ENCODE measurements at regions not wholly inside any gene's neighbourhood (a gene's known extent, or its start where the extent isn't known, plus 50 kb on each side); places are given as distances from the start of the nearest gene placed in this dataset.

GRCh38 chr21:32094804-32095203 lies 184.0 kb downstream of the MIS18A start:
- peaks cover 0 to 3% (median 0%) of the 10 kb centered on the region in 3 experiments; a peak in 1 of 7 replicates for H3K36me3 Mint-ChIP-seq (ENCODE audit: insufficient read depth in 1 of 3, low read depth in 3 of 3)
- no peaks in the 10 kb centered on the region for H3K23me2 ChIP-seq (ENCODE audit: insufficient read length, low read depth, low read length, poor library complexity, severe bottlenecking)
- H2AFZ ChIP-seq (ENCODE audit: low read length): no peak overlapping the region
- H3T11ph ChIP-seq (ENCODE audit: low read length): no peak overlapping the region
- no peak overlapping the region for H2BK5ac ChIP-seq (ENCODE audit: insufficient read length, low read length)
- no peak overlapping the region for H3K23ac ChIP-seq (ENCODE audit: insufficient read length, low read depth, low read length)
- H2AK5ac ChIP-seq (ENCODE audit: insufficient read length, low read length): no peak overlapping the region
- H4K20me1 ChIP-seq (ENCODE audit: control insufficient read depth, insufficient read depth, insufficient read length): no peaks in the 10 kb centered on the region
- no CpG with 5 or more reads among the region's 2 CpGs for WGBS (ENCODE audit: extremely low coverage, insufficient read length, low lambda C conversion rate)
- no peaks in the 10 kb centered on the region for H3K79me1 ChIP-seq (ENCODE audit: insufficient read depth, low read depth, low read length, poor library complexity, severe bottlenecking)
- peaks cover 5 to 16% of the 10 kb centered on the region in 2 experiments for H3K4me1 Mint-ChIP-seq
- DNase-seq: peak; percentile 45
- H3K79me2 ChIP-seq (ENCODE audit: insufficient read depth, low read length): no peaks in the 10 kb centered on the region
- no peak overlapping the region for H2BK120ac ChIP-seq (ENCODE audit: low read depth, low read length, poor library complexity, severe bottlenecking)
- no peak overlapping the region for H3K27ac ChIP-seq (ENCODE audit: insufficient read length, low read depth, low read length)
- H3K4ac ChIP-seq (ENCODE audit: low read depth, low read length): no peak overlapping the region
- H3K27me3 Mint-ChIP-seq (ENCODE audit: low read depth): peaks cover 8% of the 10 kb centered on the region
- no peak overlapping the region for H4K8ac ChIP-seq (replicated peaks; ENCODE audit: insufficient read length, low read depth, low read length)
- no peak overlapping the region; a peak in 1 of 7 replicates for H3K27ac Mint-ChIP-seq
- no peak overlapping the region for H4K5ac ChIP-seq (ENCODE audit: insufficient read length, low read depth, low read length)
- H3K9me3 Mint-ChIP-seq: peaks cover 5% of the 10 kb centered on the region in 2 experiments
- no peak overlapping the region for H2BK15ac ChIP-seq (ENCODE audit: low read depth, low read length)
- no peak overlapping the region for H3K14ac ChIP-seq (ENCODE audit: insufficient read depth, low read length)
- no peak overlapping the region for H3K9ac ChIP-seq (ENCODE audit: extremely low read depth, insufficient read length, low read length)
- no peak overlapping the region for H2BK20ac ChIP-seq (ENCODE audit: low read depth, low read length, poor library complexity, severe bottlenecking)
- H3K9me3 ChIP-seq (ENCODE audit: control insufficient read depth, low read depth, low read length): no peaks in the 10 kb centered on the region
- H3K4me3 Mint-ChIP-seq: no peak overlapping the region
- H3K18ac ChIP-seq (ENCODE audit: insufficient read length, low read depth, low read length): no peak overlapping the region
- H2BK12ac ChIP-seq (ENCODE audit: insufficient read length, low read depth, low read length): no peak overlapping the region
- H3K4me2 ChIP-seq (ENCODE audit: insufficient read depth, insufficient read length, low read length): no peak overlapping the region
- H3K4me1 ChIP-seq (ENCODE audit: insufficient read depth, low read length): no peaks in the 10 kb centered on the region
- no peak overlapping the region for H4K91ac ChIP-seq (ENCODE audit: insufficient read length, low read depth, low read length)
- H3K27me3 ChIP-seq (ENCODE audit: insufficient read depth, low read length): no peaks in the 10 kb centered on the region
- TF ChIP-seq CTCF (conservative IDR thresholded peaks at IDR 0.05): no peak
- no peak overlapping the region for H3K56ac ChIP-seq (ENCODE audit: insufficient read length, low read depth, low read length)
